AG08396 (cell line): ENCODE measurements at regions not wholly inside any gene's neighbourhood (a gene's known extent, or its start where the extent isn't known, plus 50 kb on each side); places are given as distances from the start of the nearest gene placed in this dataset.

Experiments used
- DNase-seq: peaks from one replicate; pipeline ENCODE4 v3.0.0; 2012; ENCODE audit warnings: low spot score, mixed read lengths

GRCh38 chr10:30256084-30256483 is 93.0 kb downstream of the MTPAP start:
- no peak for DNase-seq

- DNase-seq = no peak
These were observed 94.2 kb downstream of the MTPAP start for GRCh38 chr10:30254926-30255325.

- no peak for DNase-seq
These were observed 100.3 kb downstream of the MTPAP start for GRCh38 chr10:30248728-30249127.

GRCh38 chr10:30247704-30248103 is 101.4 kb downstream of the MTPAP start:
- DNase-seq = no peak

GRCh38 chr10:30241422-30242110 is 107.5 kb downstream of the MTPAP start:
- no peak for DNase-seq

GRCh38 chr10:30238836-30239235 is 110.2 kb downstream of the MTPAP start:
- no peak for DNase-seq

GRCh38 chr10:30233186-30233959 is 115.7 kb downstream of the MTPAP start:
- DNase-seq = no peak

GRCh38 chr10:30231709-30232108 is 117.4 kb downstream of the MTPAP start:
- no peak for DNase-seq

GRCh38 chr10:30231071-30231652 is 117.9 kb downstream of the MTPAP start:
- no peak for DNase-seq

GRCh38 chr10:30229536-30229935 is 119.5 kb downstream of the MTPAP start:
- no peak for DNase-seq

GRCh38 chr10:30228417-30229036 is 120.6 kb downstream of the MTPAP start:
- DNase-seq = no peak

- no peak for DNase-seq
These were observed 121.6 kb downstream of the MTPAP start for GRCh38 chr10:30227481-30227880.

- DNase-seq = peak; percentile 36
These were observed 128.9 kb downstream of the MTPAP start for GRCh38 chr10:30219971-30220751.

GRCh38 chr10:30216821-30217220 is 132.3 kb downstream of the MTPAP start:
- DNase-seq = no peak

- DNase-seq = no peak
These were observed 133.5 kb downstream of the MTPAP start for GRCh38 chr10:30215623-30216022.

- no peak for DNase-seq
These were observed 133.9 kb downstream of the MTPAP start for GRCh38 chr10:30215141-30215540.

GRCh38 chr10:30210296-30210695 is 138.8 kb downstream of the MTPAP start:
- no peak for DNase-seq

GRCh38 chr10:30208330-30208729 is 140.7 kb downstream of the MTPAP start:
- no peak for DNase-seq

- DNase-seq = no peak
These were observed 141.5 kb downstream of the MTPAP start for GRCh38 chr10:30207485-30208052.

GRCh38 chr10:30200017-30200415 is 140.6 kb upstream of the JCAD start:
- DNase-seq = no peak

GRCh38 chr10:30199376-30200016 is 140.1 kb upstream of the JCAD start:
- no peak for DNase-seq
